ENCODE measurements at regions not wholly inside any gene's neighbourhood (a gene's known extent, or its start where the extent isn't known, plus 50 kb on each side); places are given as distances from the start of the nearest gene placed in this dataset.

- Histone ChIP-seq H3K9ac (ENCODE audit: low read length) (no peak overlapping the region), H3K4me2 (ENCODE audit: low read length) (no peak overlapping the region), H4K20me1 (ENCODE audit: insufficient read depth) (no peaks in the 10 kb centered on the region), H3K4me3 (replicated peaks in 1 of 2; ENCODE audit: low read depth in 1 of 2, low read length in 2 of 2) (no peak overlapping the region), H3K4me1 (ENCODE audit: control insufficient read depth in 1 of 2, insufficient read depth in 2 of 2, low read length in 2 of 2) (no peaks in the 10 kb centered on the region), H3K27ac (ENCODE audit: low read depth, low read length) (no peak overlapping the region), H3K9me3 (ENCODE audit: control insufficient read depth in 1 of 2, insufficient read depth in 1 of 2, low read depth in 1 of 2, low read length in 2 of 2) (no peaks in the 10 kb centered on the region), H3K79me2 (ENCODE audit: insufficient read depth, low read length) (no peaks in the 10 kb centered on the region), H3K27me3 (ENCODE audit: insufficient read depth, low read length) (no peaks in the 10 kb centered on the region), H3K36me3 (ENCODE audit: control insufficient read depth in 1 of 2, insufficient read depth in 2 of 2, low read length in 2 of 2) (no peaks in the 10 kb centered on the region), H3K9me2 (ENCODE audit: insufficient read depth) (no peaks in the 10 kb centered on the region), H2AFZ (ENCODE audit: low read depth, low read length, poor library complexity, severe bottlenecking) (no peak overlapping the region)
- ChIA-PET CTCF (no interaction called here), POLR2A (no interaction called here), RAD21 (ENCODE audit: low non-redundant PET in 1 of 2, low total read pairs in 2 of 2, uncharacterized antibody in 2 of 2, unreplicated experiment in 2 of 2) (no interaction called here)
- BruUV-seq (replicated peaks): no TSS peak
- no peak for TF ChIP-seq FOSL1 (IDR thresholded peaks at IDR 0.05; ENCODE audit: low read depth)
- TF ChIP-seq EGR1 (IDR thresholded peaks at IDR 0.05; ENCODE audit: low read depth): no peak
- TF ChIP-seq ZBTB33 (IDR thresholded peaks at IDR 0.05; ENCODE audit: extremely low read depth, insufficient replicate concordance, low read length): no peak
- no peak for TF ChIP-seq POLR2A (IDR thresholded peaks at IDR 0.05; ENCODE audit: borderline replicate concordance, extremely low read depth, insufficient read depth, insufficient read length)
- TF ChIP-seq, protein P1, sequence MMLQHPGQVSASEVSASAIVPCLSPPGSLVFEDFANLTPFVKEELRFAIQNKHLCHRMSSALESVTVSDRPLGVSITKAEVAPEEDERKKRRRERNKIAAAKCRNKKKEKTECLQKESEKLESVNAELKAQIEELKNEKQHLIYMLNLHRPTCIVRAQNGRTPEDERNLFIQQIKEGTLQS (IDR thresholded peaks at IDR 0.05): no peak
- no peak for TF ChIP-seq ZNF274 (IDR thresholded peaks at IDR 0.05; ENCODE audit: low read depth, low read length)
- no peak for TF ChIP-seq SP1 (IDR thresholded peaks at IDR 0.05; ENCODE audit: low read depth)
- TF ChIP-seq TCF7L2 (IDR thresholded peaks at IDR 0.05; ENCODE audit: borderline replicate concordance, extremely low read depth, insufficient read depth, insufficient read length): no peak
- TF ChIP-seq CEBPB (IDR thresholded peaks at IDR 0.05; ENCODE audit: low read depth): no peak
- no peak for TF ChIP-seq RAD21 (IDR thresholded peaks at IDR 0.05; ENCODE audit: low read depth)
- TF ChIP-seq POLR2AphosphoS5 (IDR thresholded peaks at IDR 0.05; ENCODE audit: low read depth, low read length): no peak
- TF ChIP-seq SIN3A (IDR thresholded peaks at IDR 0.05; ENCODE audit: low read depth): no peak
- TF ChIP-seq EZH2 (IDR thresholded peaks at IDR 0.05): no peak
- DNase-seq (ENCODE audit: low read depth, low spot score): no peak
- intact Hi-C loops (cut with micrococcal nuclease): no loop called here
- ATAC-seq: no peak
These were observed 299.3 kb downstream of the NDFIP2 start for GRCh38 chr13:79780240-79780639.
